Muscle of leg (tissue), 3 donors: ENCODE measurements at regions not wholly inside any gene's neighbourhood (a gene's known extent, or its start where the extent isn't known, plus 50 kb on each side); places are given as distances from the start of the nearest gene placed in this dataset.

Experiments used
- DNase-seq: peaks from one replicate; pipeline ENCODE4 v3.0.0; 2013
- H3K27ac ChIP-seq: one replicate; pipeline ENCODE4 v1.5.1; 2013; ENCODE audit warnings: mild to moderate bottlenecking, low read length, control low read depth
- H3K27me3 ChIP-seq: one replicate; pipeline ENCODE4 v1.6.1; 2013; ENCODE audit warnings: low read length; ENCODE audit not compliant: control insufficient read depth, insufficient read depth
- H3K36me3 ChIP-seq: one replicate; pipeline ENCODE4 v1.6.1; 2013; ENCODE audit warnings: low read length; ENCODE audit not compliant: control insufficient read depth, insufficient read depth
- H3K4me1 ChIP-seq: one replicate; pipeline ENCODE4 v1.6.1; 2013; ENCODE audit warnings: low read length; ENCODE audit not compliant: control insufficient read depth, insufficient read depth
- H3K4me3 ChIP-seq: one replicate; pipeline ENCODE4 v1.5.1; 2013; ENCODE audit warnings: low read length, control low read depth
- H3K9me3 ChIP-seq: replicated peaks from 2 replicates; pipeline ENCODE4 v1.6.1; 2013; ENCODE audit warnings: low read depth, low read length; ENCODE audit not compliant: control insufficient read depth
- WGBS: methylation state at CpG from one replicate; pipeline ENCODE4 v1.1.5; 2013; ENCODE audit warnings: missing lambda C conversion rate; ENCODE audit not compliant: insufficient coverage; 5-methylcytosine and 5-hydroxymethylcytosine counted together

GRCh38 chr1:104468282-104468681 is 718.6 kb downstream of the AMY1C start:
- H3K9me3 ChIP-seq: peaks cover 14% of the 10 kb centered on the region
- H3K36me3 ChIP-seq: no peaks in the 10 kb centered on the region
- no peak overlapping the region for H3K27ac ChIP-seq
- DNase-seq: no peak
- H3K4me1 ChIP-seq: no peaks in the 10 kb centered on the region
- 87% methylated on average over 2 of the region's 4 CpGs for WGBS
- H3K4me3 ChIP-seq: no peak overlapping the region
- H3K27me3 ChIP-seq: no peaks in the 10 kb centered on the region

GRCh38 chr1:104476126-104476525 is 726.4 kb downstream of the AMY1C start:
- no peaks in the 10 kb centered on the region for H3K4me1 ChIP-seq

GRCh38 chr1:104488296-104489015 is 738.8 kb downstream of the AMY1C start:
- no peaks in the 10 kb centered on the region for H3K27me3 ChIP-seq
- WGBS: 33% methylated on average over 1 of the region's 4 CpGs
- H3K36me3 ChIP-seq: no peaks in the 10 kb centered on the region
- H3K4me1 ChIP-seq: no peaks in the 10 kb centered on the region
- DNase-seq: no peak
- no peak overlapping the region for H3K4me3 ChIP-seq
- H3K9me3 ChIP-seq: peaks cover 14% of the 10 kb centered on the region
- no peak overlapping the region for H3K27ac ChIP-seq

More at GRCh38 chr1:104476126-104476525, 726.4 kb downstream of the AMY1C start:
- H3K27me3 ChIP-seq: no peaks in the 10 kb centered on the region
- no peaks in the 10 kb centered on the region for H3K36me3 ChIP-seq
- H3K4me3 ChIP-seq: no peak overlapping the region
- no peaks in the 10 kb centered on the region for H3K9me3 ChIP-seq
- no CpG with 5 or more reads among the region's 2 CpGs for WGBS
- no peak overlapping the region for H3K27ac ChIP-seq
- DNase-seq: no peak

- no peak for DNase-seq
- WGBS: no CpG with 5 or more reads among the region's 2 CpGs
- H3K27ac ChIP-seq: no peak overlapping the region
These were observed 776.6 kb downstream of the AMY1C start for GRCh38 chr1:104526158-104526795.

GRCh38 chr1:104531990-104532389 is 782.3 kb downstream of the AMY1C start:
- DNase-seq: no peak
- Histone ChIP-seq H3K4me3 (no peak overlapping the region), H3K27ac (no peak overlapping the region), H3K36me3 (no peaks in the 10 kb centered on the region), H3K4me1 (no peaks in the 10 kb centered on the region), H3K9me3 (no peaks in the 10 kb centered on the region), H3K27me3 (no peaks in the 10 kb centered on the region)
- WGBS: no CpG with 5 or more reads among the region's 2 CpGs

More at GRCh38 chr1:104526158-104526795, 776.6 kb downstream of the AMY1C start:
- Histone ChIP-seq H3K4me3 (no peak overlapping the region), H3K4me1 (no peaks in the 10 kb centered on the region), H3K36me3 (no peaks in the 10 kb centered on the region), H3K27me3 (no peaks in the 10 kb centered on the region), H3K9me3 (no peaks in the 10 kb centered on the region)

GRCh38 chr1:104574620-104575019 is 824.9 kb downstream of the AMY1C start:
- Histone ChIP-seq H3K9me3 (peaks cover 1% of the 10 kb centered on the region), H3K27me3 (no peaks in the 10 kb centered on the region), H3K4me1 (no peaks in the 10 kb centered on the region), H3K27ac (no peak overlapping the region), H3K36me3 (no peaks in the 10 kb centered on the region), H3K4me3 (no peak overlapping the region)
- WGBS: no CpG with 5 or more reads among the region's 2 CpGs
- DNase-seq: no peak

- no CpG with 5 or more reads among the region's 3 CpGs for WGBS
- DNase-seq: peak; percentile 17
These were observed 843.2 kb downstream of the AMY1C start for GRCh38 chr1:104592926-104593325.

GRCh38 chr1:104593413-104594187 is 843.9 kb downstream of the AMY1C start:
- WGBS: 58% methylated on average over 4 of the region's 4 CpGs
- no peak overlapping the region for H3K4me3 ChIP-seq
- H3K9me3 ChIP-seq: peaks cover 6% of the 10 kb centered on the region
- no peak overlapping the region for H3K27ac ChIP-seq
- DNase-seq: peak; percentile 15
- no peaks in the 10 kb centered on the region for H3K4me1 ChIP-seq
- no peaks in the 10 kb centered on the region for H3K36me3 ChIP-seq
- no peaks in the 10 kb centered on the region for H3K27me3 ChIP-seq

More at GRCh38 chr1:104592926-104593325, 843.2 kb downstream of the AMY1C start:
- Histone ChIP-seq H3K27me3 (no peaks in the 10 kb centered on the region), H3K27ac (no peak overlapping the region), H3K4me3 (no peak overlapping the region), H3K4me1 (no peaks in the 10 kb centered on the region), H3K36me3 (no peaks in the 10 kb centered on the region), H3K9me3 (peaks cover 6% of the 10 kb centered on the region)

- no peak overlapping the region for H3K27ac ChIP-seq
- no peak overlapping the region for H3K4me3 ChIP-seq
- H3K36me3 ChIP-seq: no peaks in the 10 kb centered on the region
- no peaks in the 10 kb centered on the region for H3K4me1 ChIP-seq
- peaks cover 20% of the 10 kb centered on the region for H3K9me3 ChIP-seq
- 82% methylated on average over 2 of the region's 5 CpGs for WGBS
- DNase-seq: no peak
- H3K27me3 ChIP-seq: no peaks in the 10 kb centered on the region
These were observed 867.8 kb downstream of the AMY1C start for GRCh38 chr1:104617474-104617873.

GRCh38 chr1:104621221-104621620 is 871.5 kb downstream of the AMY1C start:
- DNase-seq: no peak
- Histone ChIP-seq H3K4me1 (no peaks in the 10 kb centered on the region), H3K27ac (no peak overlapping the region), H3K36me3 (no peaks in the 10 kb centered on the region), H3K27me3 (no peaks in the 10 kb centered on the region), H3K4me3 (no peak overlapping the region), H3K9me3 (peaks cover 17% of the 10 kb centered on the region)
- WGBS: no CpG with 5 or more reads among the region's 2 CpGs
